ENCODE measurements at regions not wholly inside any gene's neighbourhood (a gene's known extent, or its start where the extent isn't known, plus 50 kb on each side); places are given as distances from the start of the nearest gene placed in this dataset.

DNA sequence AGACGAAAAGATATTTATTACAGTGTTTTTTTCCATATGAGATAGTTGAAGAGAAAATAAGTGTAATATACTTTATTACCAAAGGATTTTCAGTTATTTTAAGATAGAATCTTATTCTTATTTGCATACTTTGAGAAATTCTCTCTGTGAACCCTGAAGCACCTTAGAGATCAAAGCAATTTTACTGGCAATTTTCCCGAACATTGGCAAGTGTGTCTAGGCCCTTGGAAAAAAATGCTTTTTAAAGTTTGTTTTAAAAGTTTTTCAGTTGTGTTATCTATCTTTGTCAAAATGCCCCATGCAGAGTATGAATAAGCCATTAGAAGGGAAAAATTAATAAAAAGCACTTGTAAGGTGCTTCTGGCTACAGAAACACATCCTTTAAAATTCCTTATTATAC lies 276.8 kb upstream of the HSF2 start:
- peaks cover 33% of the 10 kb centered on the region for H3K27me3 Mint-ChIP-seq (ENCODE audit: unreplicated experiment)
- TF ChIP-seq, protein P1, sequence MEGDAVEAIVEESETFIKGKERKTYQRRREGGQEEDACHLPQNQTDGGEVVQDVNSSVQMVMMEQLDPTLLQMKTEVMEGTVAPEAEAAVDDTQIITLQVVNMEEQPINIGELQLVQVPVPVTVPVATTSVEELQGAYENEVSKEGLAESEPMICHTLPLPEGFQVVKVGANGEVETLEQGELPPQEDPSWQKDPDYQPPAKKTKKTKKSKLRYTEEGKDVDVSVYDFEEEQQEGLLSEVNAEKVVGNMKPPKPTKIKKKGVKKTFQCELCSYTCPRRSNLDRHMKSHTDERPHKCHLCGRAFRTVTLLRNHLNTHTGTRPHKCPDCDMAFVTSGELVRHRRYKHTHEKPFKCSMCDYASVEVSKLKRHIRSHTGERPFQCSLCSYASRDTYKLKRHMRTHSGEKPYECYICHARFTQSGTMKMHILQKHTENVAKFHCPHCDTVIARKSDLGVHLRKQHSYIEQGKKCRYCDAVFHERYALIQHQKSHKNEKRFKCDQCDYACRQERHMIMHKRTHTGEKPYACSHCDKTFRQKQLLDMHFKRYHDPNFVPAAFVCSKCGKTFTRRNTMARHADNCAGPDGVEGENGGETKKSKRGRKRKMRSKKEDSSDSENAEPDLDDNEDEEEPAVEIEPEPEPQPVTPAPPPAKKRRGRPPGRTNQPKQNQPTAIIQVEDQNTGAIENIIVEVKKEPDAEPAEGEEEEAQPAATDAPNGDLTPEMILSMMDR (IDR thresholded peaks at IDR 0.05): no peak
- H3K4me1 Mint-ChIP-seq (ENCODE audit: unreplicated experiment): no peaks in the 10 kb centered on the region
- H3K36me3 Mint-ChIP-seq (ENCODE audit: unreplicated experiment): no peaks in the 10 kb centered on the region
- H3K4me3 Mint-ChIP-seq (ENCODE audit: unreplicated experiment): no peak overlapping the region
- no peak for DNase-seq (ENCODE audit: extremely low spot score, unreplicated experiment)
- no peaks in the 10 kb centered on the region for H3K9me3 Mint-ChIP-seq (ENCODE audit: unreplicated experiment)
- H3K27ac Mint-ChIP-seq (ENCODE audit: unreplicated experiment): no peak overlapping the region

DNA sequence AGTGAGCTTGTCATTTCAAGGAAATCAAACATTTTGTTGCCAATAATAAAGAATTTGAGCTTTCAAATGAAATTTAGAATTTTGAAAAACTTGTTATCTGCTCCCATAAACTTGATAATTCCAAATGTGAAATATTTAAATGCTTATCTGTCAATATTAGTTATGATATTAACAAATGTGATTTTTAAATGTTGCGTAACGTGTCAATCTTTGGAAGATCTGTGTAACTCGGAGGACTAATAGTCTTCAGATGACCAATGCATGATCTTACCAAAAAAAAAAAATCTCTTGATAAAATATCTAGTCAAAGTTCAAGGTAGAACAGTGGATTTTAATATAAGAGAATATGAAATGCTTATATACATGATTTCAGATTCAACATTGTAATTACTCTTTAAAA lies 274.5 kb upstream of the HSF2 start:
- TF ChIP-seq, protein P1 (IDR thresholded peaks at IDR 0.05): no peak
- H3K9me3 Mint-ChIP-seq (ENCODE audit: unreplicated experiment): no peaks in the 10 kb centered on the region
- no peaks in the 10 kb centered on the region for H3K4me1 Mint-ChIP-seq (ENCODE audit: unreplicated experiment)
- no peak for DNase-seq (ENCODE audit: extremely low spot score, unreplicated experiment)
- no peak overlapping the region for H3K4me3 Mint-ChIP-seq (ENCODE audit: unreplicated experiment)
- H3K27me3 Mint-ChIP-seq (ENCODE audit: unreplicated experiment): peaks cover 39% of the 10 kb centered on the region
- H3K27ac Mint-ChIP-seq (ENCODE audit: unreplicated experiment): no peak overlapping the region
- H3K36me3 Mint-ChIP-seq (ENCODE audit: unreplicated experiment): no peaks in the 10 kb centered on the region

- TF ChIP-seq, protein P1 (IDR thresholded peaks at IDR 0.05): no peak
Observed at GRCh38 chr6:122126894-122127293, 272.6 kb upstream of the HSF2 start.

DNA sequence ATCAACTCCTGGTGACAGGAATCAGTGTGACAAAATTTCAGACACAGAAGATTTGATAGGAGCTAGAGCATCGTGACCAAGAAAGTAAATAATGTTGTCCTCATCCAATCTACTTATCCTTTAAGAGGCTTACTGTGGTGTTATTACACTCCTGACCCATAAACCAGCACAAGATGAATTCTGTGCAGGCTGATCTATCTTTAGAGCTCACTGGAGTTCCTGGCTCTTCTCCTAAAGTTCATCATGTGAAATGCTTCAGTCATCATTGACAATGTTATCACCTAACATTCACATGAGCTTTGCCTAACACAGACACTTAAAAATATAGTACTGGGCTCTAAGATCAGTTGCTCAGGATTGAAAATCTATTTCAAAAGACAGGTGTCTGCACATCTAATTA lies 271.0 kb upstream of the HSF2 start:
- no peak overlapping the region for H3K4me3 Mint-ChIP-seq (ENCODE audit: unreplicated experiment)
- no peaks in the 10 kb centered on the region for H3K4me1 Mint-ChIP-seq (ENCODE audit: unreplicated experiment)
- DNase-seq (ENCODE audit: extremely low spot score, unreplicated experiment): no peak
- peaks cover 33% of the 10 kb centered on the region for H3K27me3 Mint-ChIP-seq (ENCODE audit: unreplicated experiment)
- no peaks in the 10 kb centered on the region for H3K9me3 Mint-ChIP-seq (ENCODE audit: unreplicated experiment)
- H3K27ac Mint-ChIP-seq (ENCODE audit: unreplicated experiment): no peak overlapping the region
- H3K36me3 Mint-ChIP-seq (ENCODE audit: unreplicated experiment): no peaks in the 10 kb centered on the region
- TF ChIP-seq, protein P1 (IDR thresholded peaks at IDR 0.05): no peak

More at GRCh38 chr6:122126894-122127293, 272.6 kb upstream of the HSF2 start:
- H3K4me1 Mint-ChIP-seq (ENCODE audit: unreplicated experiment): no peaks in the 10 kb centered on the region
- H3K4me3 Mint-ChIP-seq (ENCODE audit: unreplicated experiment): no peak overlapping the region
- no peak overlapping the region for H3K27ac Mint-ChIP-seq (ENCODE audit: unreplicated experiment)
- H3K9me3 Mint-ChIP-seq (ENCODE audit: unreplicated experiment): no peaks in the 10 kb centered on the region
- peaks cover 31% of the 10 kb centered on the region for H3K27me3 Mint-ChIP-seq (ENCODE audit: unreplicated experiment)
- H3K36me3 Mint-ChIP-seq (ENCODE audit: unreplicated experiment): no peaks in the 10 kb centered on the region
- no peak for DNase-seq (ENCODE audit: extremely low spot score, unreplicated experiment)

GRCh38 chr6:122129313-122130025 lies 270.0 kb upstream of the HSF2 start:
- TF ChIP-seq, protein P1 (IDR thresholded peaks at IDR 0.05): no peak
- no peaks in the 10 kb centered on the region for H3K4me1 Mint-ChIP-seq (ENCODE audit: unreplicated experiment)
- H3K27ac Mint-ChIP-seq (ENCODE audit: unreplicated experiment): no peak overlapping the region

More at GRCh38 chr6:122129313-122130025, 270.0 kb upstream of the HSF2 start:
- Mint-ChIP-seq H3K27me3 (ENCODE audit: unreplicated experiment) (peaks cover 33% of the 10 kb centered on the region), H3K36me3 (ENCODE audit: unreplicated experiment) (no peaks in the 10 kb centered on the region), H3K9me3 (ENCODE audit: unreplicated experiment) (no peaks in the 10 kb centered on the region), H3K4me3 (ENCODE audit: unreplicated experiment) (no peak overlapping the region)
- DNase-seq (ENCODE audit: extremely low spot score, unreplicated experiment): no peak
